ENCODE measurements at regions not wholly inside any gene's neighbourhood (a gene's known extent, or its start where the extent isn't known, plus 50 kb on each side); places are given as distances from the start of the nearest gene placed in this dataset.
"Not testable (repeated sequence)": the region's sequence is repeated elsewhere in the genome, so short reads cannot be mapped to it uniquely, and the experiment has no call there.

DNA sequence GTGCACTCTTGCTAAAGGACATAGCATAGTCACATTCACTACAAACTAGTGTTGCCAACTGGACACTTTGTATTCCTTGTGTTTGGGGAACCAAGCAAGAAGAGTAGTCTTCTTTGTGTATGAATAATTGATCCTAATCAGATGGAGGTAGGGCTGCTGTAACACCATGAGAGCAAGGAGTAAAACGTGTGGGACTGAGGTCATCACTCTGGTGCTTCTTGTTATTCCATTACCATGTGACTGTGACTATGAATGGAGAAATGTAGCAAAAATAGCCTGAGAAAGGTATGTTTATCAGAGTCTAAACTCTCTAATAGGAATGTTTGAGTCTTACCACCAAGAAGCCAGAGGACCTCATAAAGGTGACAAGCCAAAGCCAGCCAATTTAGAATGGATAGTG, 966.9 kb downstream of the TAF11L14 start:
- H3K9me2 ChIP-seq (replicated peaks; ENCODE audit: insufficient read depth): no peaks in the 10 kb centered on the region
- H3K4me3 ChIP-seq: no peak overlapping the region
- no peaks in the 10 kb centered on the region for H3K4me1 ChIP-seq (ENCODE audit: insufficient read depth)
- no peaks in the 10 kb centered on the region for H3K79me2 ChIP-seq
- no peak overlapping the region for H2AFZ ChIP-seq
- TF ChIP-seq EZH2 (IDR thresholded peaks at IDR 0.05; ENCODE audit: borderline replicate concordance) (no peak), EZH2phosphoT487 (IDR thresholded peaks at IDR 0.05; ENCODE audit: low read depth, severe bottlenecking, unreplicated experiment) (no peak)
- TF ChIP-seq, protein P1, sequence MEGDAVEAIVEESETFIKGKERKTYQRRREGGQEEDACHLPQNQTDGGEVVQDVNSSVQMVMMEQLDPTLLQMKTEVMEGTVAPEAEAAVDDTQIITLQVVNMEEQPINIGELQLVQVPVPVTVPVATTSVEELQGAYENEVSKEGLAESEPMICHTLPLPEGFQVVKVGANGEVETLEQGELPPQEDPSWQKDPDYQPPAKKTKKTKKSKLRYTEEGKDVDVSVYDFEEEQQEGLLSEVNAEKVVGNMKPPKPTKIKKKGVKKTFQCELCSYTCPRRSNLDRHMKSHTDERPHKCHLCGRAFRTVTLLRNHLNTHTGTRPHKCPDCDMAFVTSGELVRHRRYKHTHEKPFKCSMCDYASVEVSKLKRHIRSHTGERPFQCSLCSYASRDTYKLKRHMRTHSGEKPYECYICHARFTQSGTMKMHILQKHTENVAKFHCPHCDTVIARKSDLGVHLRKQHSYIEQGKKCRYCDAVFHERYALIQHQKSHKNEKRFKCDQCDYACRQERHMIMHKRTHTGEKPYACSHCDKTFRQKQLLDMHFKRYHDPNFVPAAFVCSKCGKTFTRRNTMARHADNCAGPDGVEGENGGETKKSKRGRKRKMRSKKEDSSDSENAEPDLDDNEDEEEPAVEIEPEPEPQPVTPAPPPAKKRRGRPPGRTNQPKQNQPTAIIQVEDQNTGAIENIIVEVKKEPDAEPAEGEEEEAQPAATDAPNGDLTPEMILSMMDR (IDR thresholded peaks at IDR 0.05; ENCODE audit: poor library complexity): no peak
- no peaks in the 10 kb centered on the region for H3K36me3 ChIP-seq (replicated peaks; ENCODE audit: insufficient read depth, low read depth)
- H3K9me3 ChIP-seq (ENCODE audit: low read depth): no peaks in the 10 kb centered on the region
- WGBS (ENCODE audit: low lambda C conversion rate, missing lambda C conversion rate): 69% methylated on average over 1 of the region's 1 CpG
- H3K27ac ChIP-seq: no peak overlapping the region
- no peak overlapping the region for H3K4me2 ChIP-seq
- no peaks in the 10 kb centered on the region for H3K27me3 ChIP-seq
- no peak for DNase-seq (ENCODE audit: low spot score)
- H4K20me1 ChIP-seq (ENCODE audit: insufficient read depth, poor library complexity, severe bottlenecking): no peaks in the 10 kb centered on the region

DNA sequence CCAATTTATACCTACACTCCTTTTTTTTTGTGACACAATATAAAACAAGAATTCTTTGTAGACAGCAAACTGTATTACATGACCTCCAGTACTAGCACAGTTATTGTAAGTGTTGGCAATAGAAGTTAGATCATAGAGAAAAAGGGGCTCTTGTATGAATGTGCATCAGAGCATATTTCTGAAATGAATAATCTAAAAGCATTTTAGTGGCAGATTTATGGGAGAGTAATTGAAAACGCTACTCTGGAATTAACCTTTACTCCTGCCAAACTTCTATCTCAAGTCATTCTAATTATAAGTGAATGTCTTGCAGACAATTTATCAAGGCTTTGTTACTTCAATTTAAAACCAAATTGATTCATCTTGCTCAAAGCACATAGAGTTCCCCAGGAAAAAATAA, 968.1 kb downstream of the TAF11L14 start:
- Histone ChIP-seq H3K79me2 (no peaks in the 10 kb centered on the region), H3K4me1 (ENCODE audit: insufficient read depth) (no peaks in the 10 kb centered on the region), H3K4me2 (no peak overlapping the region), H3K9me2 (replicated peaks; ENCODE audit: insufficient read depth) (no peaks in the 10 kb centered on the region), H3K4me3 (no peak overlapping the region), H2AFZ (no peak overlapping the region), H3K9me3 (ENCODE audit: low read depth) (no peaks in the 10 kb centered on the region), H4K20me1 (ENCODE audit: insufficient read depth, poor library complexity, severe bottlenecking) (no peaks in the 10 kb centered on the region), H3K27ac (no peak overlapping the region), H3K27me3 (no peaks in the 10 kb centered on the region), H3K36me3 (replicated peaks; ENCODE audit: insufficient read depth, low read depth) (no peaks in the 10 kb centered on the region)
- 65% methylated on average over 1 of the region's 1 CpG for WGBS (ENCODE audit: low lambda C conversion rate, missing lambda C conversion rate)
- DNase-seq (ENCODE audit: low spot score): no peak
- TF ChIP-seq EZH2phosphoT487 (IDR thresholded peaks at IDR 0.05; ENCODE audit: low read depth, severe bottlenecking, unreplicated experiment): no peak
- TF ChIP-seq, protein P1 (IDR thresholded peaks at IDR 0.05; ENCODE audit: poor library complexity): no peak
- TF ChIP-seq EZH2 (IDR thresholded peaks at IDR 0.05; ENCODE audit: borderline replicate concordance): no peak

DNA sequence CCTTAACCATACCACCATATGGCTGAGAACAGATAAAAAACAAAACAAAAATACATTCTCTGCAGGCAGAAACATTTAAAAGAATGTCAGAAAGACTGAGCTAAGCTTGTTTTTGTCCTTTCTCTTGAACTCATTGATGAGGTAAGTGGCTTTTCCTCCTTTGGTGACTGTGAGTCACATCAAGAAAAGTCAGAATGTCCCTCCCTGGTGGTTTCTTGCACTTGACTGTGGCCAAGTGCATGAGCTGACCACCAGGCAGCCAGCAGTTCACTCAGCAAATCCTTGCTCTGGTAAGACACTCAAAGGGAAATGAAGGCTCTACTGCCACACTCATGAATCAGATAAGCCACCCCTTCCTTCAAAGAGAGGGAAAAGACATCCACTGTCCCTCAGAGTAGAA, 970.9 kb downstream of the TAF11L14 start:
- Histone ChIP-seq H3K27me3 (no peaks in the 10 kb centered on the region), H4K20me1 (ENCODE audit: insufficient read depth, poor library complexity, severe bottlenecking) (no peaks in the 10 kb centered on the region), H3K4me2 (no peak overlapping the region), H3K36me3 (replicated peaks; ENCODE audit: insufficient read depth, low read depth) (no peaks in the 10 kb centered on the region), H3K9me3 (ENCODE audit: low read depth) (no peaks in the 10 kb centered on the region), H2AFZ (no peak overlapping the region), H3K4me3 (no peak overlapping the region), H3K79me2 (no peaks in the 10 kb centered on the region), H3K27ac (no peak overlapping the region), H3K9me2 (replicated peaks; ENCODE audit: insufficient read depth) (no peaks in the 10 kb centered on the region), H3K4me1 (ENCODE audit: insufficient read depth) (no peaks in the 10 kb centered on the region)
- DNase-seq (ENCODE audit: low spot score): no peak
- TF ChIP-seq EZH2phosphoT487 (IDR thresholded peaks at IDR 0.05; ENCODE audit: low read depth, severe bottlenecking, unreplicated experiment) (no peak), EZH2 (IDR thresholded peaks at IDR 0.05; ENCODE audit: borderline replicate concordance) (no peak)
- TF ChIP-seq, protein P1 (IDR thresholded peaks at IDR 0.05; ENCODE audit: poor library complexity): no peak

DNA sequence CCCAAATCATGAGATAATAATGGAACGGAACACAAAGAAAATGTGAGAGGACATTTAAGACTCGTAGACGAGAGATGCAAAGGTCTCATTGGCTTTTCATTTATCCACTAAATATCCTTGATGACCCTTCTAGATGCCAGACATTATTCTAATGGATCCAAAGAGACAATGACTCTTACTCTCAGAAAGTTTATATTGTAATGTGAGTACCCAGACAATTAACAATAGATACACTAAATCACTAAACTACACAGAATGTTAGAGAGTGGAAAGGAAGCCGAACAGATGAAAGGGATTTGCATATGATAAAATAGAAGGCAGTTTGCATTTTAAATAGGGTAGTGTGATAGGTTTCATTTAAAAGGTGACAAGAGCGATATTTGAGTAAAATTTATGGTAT, 973.3 kb downstream of the TAF11L14 start:
- H3K4me3 ChIP-seq: no peak overlapping the region
- TF ChIP-seq, protein P1 (IDR thresholded peaks at IDR 0.05; ENCODE audit: poor library complexity): no peak
- TF ChIP-seq EZH2 (IDR thresholded peaks at IDR 0.05; ENCODE audit: borderline replicate concordance) (no peak), EZH2phosphoT487 (IDR thresholded peaks at IDR 0.05; ENCODE audit: low read depth, severe bottlenecking, unreplicated experiment) (no peak)
- no peaks in the 10 kb centered on the region for H3K27me3 ChIP-seq
- no peaks in the 10 kb centered on the region for H3K9me3 ChIP-seq (ENCODE audit: low read depth)
- H3K79me2 ChIP-seq: no peaks in the 10 kb centered on the region
- DNase-seq (ENCODE audit: low spot score): no peak
- no peaks in the 10 kb centered on the region for H3K4me1 ChIP-seq (ENCODE audit: insufficient read depth)
- H2AFZ ChIP-seq: no peak overlapping the region
- H3K27ac ChIP-seq: no peak overlapping the region
- H3K36me3 ChIP-seq (replicated peaks; ENCODE audit: insufficient read depth, low read depth): no peaks in the 10 kb centered on the region
- no peaks in the 10 kb centered on the region for H3K9me2 ChIP-seq (replicated peaks; ENCODE audit: insufficient read depth)
- no peaks in the 10 kb centered on the region for H4K20me1 ChIP-seq (ENCODE audit: insufficient read depth, poor library complexity, severe bottlenecking)
- 78% methylated on average over 5 of the region's 5 CpGs for WGBS (ENCODE audit: low lambda C conversion rate, missing lambda C conversion rate)
- no peak overlapping the region for H3K4me2 ChIP-seq

DNA sequence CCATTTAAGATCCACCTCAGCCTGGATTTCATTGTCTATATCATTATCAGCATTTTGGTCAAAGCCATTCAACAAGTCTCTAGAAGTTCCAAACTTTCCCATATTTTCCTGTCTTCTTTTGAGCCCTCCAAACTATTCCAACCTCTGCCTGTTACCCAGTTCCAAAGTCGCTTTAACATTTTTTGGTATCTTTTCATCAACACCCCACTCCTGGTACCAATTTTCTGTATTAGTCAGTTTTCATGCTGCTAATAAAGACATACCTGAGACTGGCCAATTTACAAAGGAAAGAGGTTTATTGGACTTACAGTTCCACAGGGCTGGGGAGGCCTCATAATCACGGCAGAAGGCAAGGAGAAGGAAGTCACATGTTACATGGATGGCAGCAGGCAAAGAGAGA, 982.9 kb downstream of the TAF11L14 start:
- not testable (repeated sequence) for H3K4me2 ChIP-seq; H3K27me3 ChIP-seq; H3K79me2 ChIP-seq; H4K20me1 ChIP-seq (ENCODE audit: insufficient read depth, poor library complexity, severe bottlenecking); H3K4me3 ChIP-seq; H3K9me3 ChIP-seq (ENCODE audit: low read depth); H2AFZ ChIP-seq; H3K4me1 ChIP-seq (ENCODE audit: insufficient read depth); H3K36me3 ChIP-seq (replicated peaks; ENCODE audit: insufficient read depth, low read depth); H3K27ac ChIP-seq; H3K9me2 ChIP-seq (replicated peaks; ENCODE audit: insufficient read depth); DNase-seq (ENCODE audit: low spot score)
- WGBS (ENCODE audit: low lambda C conversion rate, missing lambda C conversion rate): 90% methylated on average over 2 of the region's 2 CpGs
